GM12873 (cell line): ENCODE measurements at regions not wholly inside any gene's neighbourhood (a gene's known extent, or its start where the extent isn't known, plus 50 kb on each side); places are given as distances from the start of the nearest gene placed in this dataset.

ENCODE experiments used
- TF ChIP-seq, protein P1 (sequence below): IDR thresholded peaks from 2 replicates; pipeline ENCODE4 v1.5.1; 2012; ENCODE audit warnings: low read depth, mild to moderate bottlenecking, moderate library complexity, low read length, control low read depth; ENCODE audit not compliant: insufficient read depth; ENCODE audit errors: missing control alignments

DNA sequence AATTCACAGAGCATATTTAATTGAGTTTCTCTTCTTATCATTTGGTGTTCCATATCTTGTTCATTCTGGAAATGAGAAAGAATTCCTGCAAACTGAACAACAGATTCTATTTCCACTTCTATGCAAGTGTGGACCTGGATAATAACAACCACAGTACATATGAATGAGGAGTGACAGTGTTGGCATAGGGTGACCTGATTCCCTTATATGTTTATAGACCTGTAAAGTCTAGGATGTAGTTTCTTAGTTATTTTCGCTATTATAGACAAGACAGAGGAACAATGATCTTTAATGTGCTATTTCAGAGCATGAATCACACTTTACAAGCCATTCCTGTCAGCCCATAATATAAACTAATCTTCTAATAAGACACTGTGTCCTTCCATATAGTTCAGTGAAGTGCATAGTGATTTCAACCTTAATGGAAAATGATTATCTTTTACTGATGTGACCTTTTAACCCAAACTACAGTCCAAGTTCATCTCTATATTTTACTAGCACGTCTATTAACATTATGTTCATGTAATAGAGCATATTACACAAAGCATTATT lies 88.2 kb upstream of the FAM174A start:
- TF ChIP-seq, protein P1, sequence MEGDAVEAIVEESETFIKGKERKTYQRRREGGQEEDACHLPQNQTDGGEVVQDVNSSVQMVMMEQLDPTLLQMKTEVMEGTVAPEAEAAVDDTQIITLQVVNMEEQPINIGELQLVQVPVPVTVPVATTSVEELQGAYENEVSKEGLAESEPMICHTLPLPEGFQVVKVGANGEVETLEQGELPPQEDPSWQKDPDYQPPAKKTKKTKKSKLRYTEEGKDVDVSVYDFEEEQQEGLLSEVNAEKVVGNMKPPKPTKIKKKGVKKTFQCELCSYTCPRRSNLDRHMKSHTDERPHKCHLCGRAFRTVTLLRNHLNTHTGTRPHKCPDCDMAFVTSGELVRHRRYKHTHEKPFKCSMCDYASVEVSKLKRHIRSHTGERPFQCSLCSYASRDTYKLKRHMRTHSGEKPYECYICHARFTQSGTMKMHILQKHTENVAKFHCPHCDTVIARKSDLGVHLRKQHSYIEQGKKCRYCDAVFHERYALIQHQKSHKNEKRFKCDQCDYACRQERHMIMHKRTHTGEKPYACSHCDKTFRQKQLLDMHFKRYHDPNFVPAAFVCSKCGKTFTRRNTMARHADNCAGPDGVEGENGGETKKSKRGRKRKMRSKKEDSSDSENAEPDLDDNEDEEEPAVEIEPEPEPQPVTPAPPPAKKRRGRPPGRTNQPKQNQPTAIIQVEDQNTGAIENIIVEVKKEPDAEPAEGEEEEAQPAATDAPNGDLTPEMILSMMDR, result no peak

DNA sequence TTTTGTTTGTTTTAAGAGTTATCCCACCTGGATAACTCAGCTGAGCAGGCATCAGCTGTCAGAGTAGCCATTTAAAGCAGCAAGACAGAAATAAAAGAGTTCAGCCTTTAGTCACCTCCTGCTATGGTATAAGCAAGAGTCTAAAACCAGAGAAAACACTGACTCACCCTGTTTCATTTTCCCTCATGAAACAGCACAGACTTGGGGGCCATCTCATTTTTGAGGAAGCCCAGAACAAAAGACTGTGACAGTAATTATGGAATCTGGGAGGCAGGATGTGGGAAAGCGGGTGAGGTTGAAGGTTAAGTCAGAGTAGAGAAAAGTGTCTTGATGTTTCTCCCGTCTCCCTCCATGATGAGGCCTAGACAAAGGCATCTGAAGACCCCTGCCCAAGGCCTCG lies 90.2 kb upstream of the FAM174A start:
- TF ChIP-seq, protein P1, result no peak

DNA sequence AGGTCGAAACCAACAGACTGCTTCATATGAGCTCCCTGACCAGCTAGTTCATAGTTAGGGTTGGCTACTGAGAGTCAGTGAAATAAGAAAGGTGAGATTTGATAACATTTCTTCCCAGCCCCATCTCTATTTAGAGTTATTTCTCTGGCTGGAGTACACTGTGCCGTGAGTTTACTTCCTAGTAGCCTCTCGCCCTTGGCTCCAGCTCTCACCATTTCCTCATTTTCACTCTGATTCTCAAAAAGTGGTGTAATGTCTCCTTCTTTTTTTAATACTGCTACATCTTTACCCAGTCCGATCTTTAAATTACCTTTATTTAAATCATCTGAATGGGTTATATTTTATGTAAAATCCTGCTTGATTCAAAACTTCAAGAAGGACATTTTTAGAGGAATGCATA lies 100.4 kb upstream of the FAM174A start:
- TF ChIP-seq, protein P1, result no peak

DNA sequence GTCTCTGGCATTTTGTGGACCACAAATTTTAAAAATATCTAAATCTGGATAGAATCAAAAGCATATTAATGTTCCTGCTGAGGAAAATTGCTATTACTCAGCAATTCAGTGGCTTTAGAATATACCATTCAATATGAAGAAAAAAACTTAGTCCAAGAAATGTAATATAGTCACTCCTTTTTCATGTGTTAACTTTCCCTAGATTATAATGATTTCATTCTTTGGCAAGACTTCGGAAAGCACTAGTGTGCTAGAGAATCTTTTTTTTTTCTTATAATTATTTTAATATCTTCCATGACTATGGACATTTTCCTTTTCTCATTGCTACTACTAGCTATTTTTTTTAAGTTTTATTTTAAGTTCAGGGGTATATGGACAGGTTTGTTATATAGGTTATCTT lies 102.4 kb upstream of the FAM174A start:
- TF ChIP-seq, protein P1, result no peak

DNA sequence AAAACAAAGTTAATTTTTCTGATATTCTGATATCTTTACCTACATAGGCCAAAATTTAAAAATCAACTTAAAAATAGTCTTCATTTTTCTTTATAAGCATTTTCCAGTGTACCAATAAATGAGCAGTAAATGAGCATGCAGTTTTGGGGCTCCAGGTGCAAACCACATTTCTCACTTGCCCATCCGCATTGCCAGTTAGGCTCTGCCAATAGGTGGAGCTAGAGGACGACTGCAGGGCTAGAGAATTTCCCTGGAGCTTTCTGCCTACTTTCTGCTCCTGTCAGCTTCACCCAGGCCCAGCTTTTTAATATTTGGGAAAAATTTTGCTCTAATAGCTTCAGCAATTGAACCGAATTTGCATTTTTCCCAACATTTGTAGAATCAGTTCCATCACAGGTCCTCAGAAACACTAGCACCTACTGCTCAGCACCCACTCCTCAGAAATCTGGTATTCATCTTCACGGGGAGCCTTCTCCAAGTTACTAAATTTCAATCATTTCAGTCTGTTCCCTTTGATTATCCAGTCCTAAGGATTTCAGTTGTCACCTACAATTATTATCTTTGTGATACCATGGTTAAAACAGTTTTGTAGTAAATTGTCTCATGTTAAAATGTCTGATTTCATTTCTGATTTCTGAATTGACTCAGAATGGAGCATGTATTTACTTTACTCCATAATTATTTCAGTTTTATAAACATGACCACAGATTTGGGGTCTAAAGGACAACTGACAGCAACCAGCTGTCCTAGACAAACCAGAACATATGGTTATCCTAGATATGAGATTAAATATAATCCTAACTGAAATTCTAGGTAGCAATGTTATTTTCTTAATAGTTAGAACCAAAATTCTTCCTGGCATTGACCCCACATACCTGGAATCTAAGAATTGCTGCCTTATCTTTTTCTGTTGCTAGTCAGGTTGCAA lies 104.6 kb upstream of the FAM174A start:
- TF ChIP-seq, protein P1, result peak; percentile 98

DNA sequence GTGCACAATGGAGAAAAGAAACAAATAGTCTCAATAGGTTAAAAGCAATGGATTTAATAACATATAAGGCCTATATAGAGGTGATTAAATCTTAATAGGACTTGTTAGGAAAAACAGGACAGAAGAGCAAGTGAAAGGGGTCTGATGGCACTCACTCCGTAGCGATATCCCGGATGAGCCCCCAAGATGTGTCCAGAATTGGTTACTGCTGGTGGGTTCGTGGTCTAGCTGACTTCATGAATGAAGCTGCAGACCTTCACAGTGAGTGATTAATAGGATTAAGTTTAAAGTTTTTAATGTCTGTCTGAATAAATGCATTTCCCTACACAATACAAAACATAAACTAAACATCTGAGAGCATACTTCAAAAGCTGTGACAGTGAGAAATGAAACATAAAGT lies 110.4 kb upstream of the FAM174A start:
- TF ChIP-seq, protein P1, result no peak

DNA sequence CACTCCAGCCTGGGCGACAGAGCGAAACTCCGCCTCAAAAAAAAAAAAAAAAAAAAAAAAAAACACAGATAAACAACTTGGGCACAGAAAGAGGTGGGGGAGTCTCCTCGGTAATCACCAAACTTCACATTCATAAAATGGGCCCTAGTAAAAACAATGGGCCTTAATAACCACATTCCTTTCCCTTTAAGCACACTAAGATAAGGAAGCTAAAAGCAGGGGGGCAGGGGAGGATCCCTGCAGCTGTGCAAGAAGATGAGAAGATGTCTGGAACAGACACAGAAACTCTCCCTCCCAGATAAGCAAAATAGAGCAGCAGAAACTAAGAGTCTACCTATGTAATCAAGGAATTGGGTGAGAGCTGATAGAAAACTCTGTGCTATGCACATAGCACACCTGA lies 111.2 kb upstream of the FAM174A start:
- TF ChIP-seq, protein P1, result no peak
